Keratinocyte (primary cell): ENCODE measurements at regions not wholly inside any gene's neighbourhood (a gene's known extent, or its start where the extent isn't known, plus 50 kb on each side); places are given as distances from the start of the nearest gene placed in this dataset.

Source experiments
- DNase-seq: peaks from one replicate; pipeline ENCODE4 v3.0.0-alpha.2; 2011; ENCODE audit warnings: low read depth, missing footprints, low spot score
- FAIRE-seq: peaks from 2 replicates; lab custom pipeline; 2011; peaks lifted over from hg19 to GRCh38; lab: Jason Lieb, UNC
- H2AFZ ChIP-seq: 2 replicates; pipeline ENCODE4 v1.6.0; 2012; ENCODE audit warnings: low read length, control low read depth, inconsistent platforms; ENCODE audit not compliant: control insufficient read depth
- H3K27ac ChIP-seq: 2 replicates; pipeline ENCODE4 v1.5.1; 2011; ENCODE audit warnings: low read length; ENCODE audit not compliant: control insufficient read depth, insufficient read depth
- H3K27me3 ChIP-seq: 3 replicates; pipeline ENCODE4 v1.6.0; 2011; ENCODE audit warnings: low read length; ENCODE audit not compliant: control insufficient read depth, insufficient read depth; ENCODE audit errors: extremely low read depth
- H3K36me3 ChIP-seq, 2 experiments: 2 replicates in 1 of 2; 3 replicates in 1 of 2; pipeline ENCODE4 v1.5.1; 2011; ENCODE audit warnings: low read length in 2 of 2, mild to moderate bottlenecking in 1 of 2; ENCODE audit not compliant: control insufficient read depth in 2 of 2, insufficient read depth in 2 of 2; ENCODE audit errors: extremely low read depth in 1 of 2
- H3K4me1 ChIP-seq: 3 replicates; pipeline ENCODE4 v1.5.1; 2011; ENCODE audit warnings: low read length; ENCODE audit not compliant: control insufficient read depth, insufficient read depth; ENCODE audit errors: extremely low read depth
- H3K4me2 ChIP-seq: 3 replicates; pipeline ENCODE4 v1.6.0; 2011; ENCODE audit warnings: low read depth, low read length; ENCODE audit not compliant: control insufficient read depth, insufficient read depth; ENCODE audit errors: extremely low read depth
- H3K4me3 ChIP-seq, 3 experiments: fragments of 200-600 bp in 1 of 3; sonication (generic) in 1 of 3; 2 replicates in 2 of 3; 3 replicates in 1 of 3; pipeline ENCODE4 v1.5.1; 2011 to 2016; ENCODE audit warnings: low read length in 3 of 3, mild to moderate bottlenecking in 3 of 3, control low read depth in 2 of 3, inconsistent platforms in 1 of 3, low read depth in 1 of 3, mixed read lengths in 1 of 3, mixed run types in 1 of 3, moderate library complexity in 1 of 3; ENCODE audit not compliant: control insufficient read depth in 2 of 3, insufficient read depth in 2 of 3; ENCODE audit errors: extremely low read depth in 1 of 3
- H3K79me2 ChIP-seq: 2 replicates; pipeline ENCODE4 v1.6.0; 2012; ENCODE audit warnings: low read length; ENCODE audit not compliant: control insufficient read depth, insufficient read depth
- H3K9ac ChIP-seq: 3 replicates; pipeline ENCODE4 v1.6.0; 2011; ENCODE audit warnings: low read length; ENCODE audit not compliant: control insufficient read depth, insufficient read depth; ENCODE audit errors: extremely low read depth
- H3K9me1 ChIP-seq: 3 replicates; pipeline ENCODE4 v1.6.0; 2011; ENCODE audit warnings: low read length; ENCODE audit not compliant: control insufficient read depth, insufficient read depth; ENCODE audit errors: extremely low read depth
- H3K9me3 ChIP-seq: 2 replicates; pipeline ENCODE4 v1.5.1; 2012; ENCODE audit warnings: low read depth, low read length; ENCODE audit not compliant: control insufficient read depth
- H4K20me1 ChIP-seq: 3 replicates; pipeline ENCODE4 v1.6.0; 2011; ENCODE audit warnings: low read length; ENCODE audit not compliant: control insufficient read depth, insufficient read depth; ENCODE audit errors: extremely low read depth
- CTCF ChIP-seq, 3 experiments: IDR thresholded peaks in 1 of 3; conservative IDR thresholded peaks in 1 of 3; optimal IDR thresholded peaks in 1 of 3; 2 replicates in 2 of 3; 3 replicates in 1 of 3; pipeline versions ENCODE3 to v1.5.1; 2011; ENCODE audit warnings: low read length in 3 of 3, mild to moderate bottlenecking in 3 of 3, moderate library complexity in 2 of 3, control low read depth in 1 of 3, inconsistent platforms in 1 of 3; ENCODE audit not compliant: insufficient read depth in 2 of 3; ENCODE audit errors: extremely low read depth in 1 of 3
- EZH2 ChIP-seq: IDR thresholded peaks from one replicate; pipeline ENCODE4 v1.6.1; 2012; ENCODE audit warnings: inconsistent platforms, mild to moderate bottlenecking, low read length, moderate library complexity
- dilution Hi-C: fragments of 300-500 bp; cut with MboI; formaldehyde crosslinking; loops from one replicate; pipeline ENCODE4 v1.7.0; 2020; ENCODE audit warnings: low sequenced_read_pairs; ENCODE audit not compliant: extremely low pct_ligation_motif_present

GRCh38 chr2:22901471-22902179 is 483.4 kb upstream of the KLHL29 start:
- no peaks in the 10 kb centered on the region for H3K36me3 ChIP-seq
- no peak overlapping the region for H2AFZ ChIP-seq
- DNase-seq (no peak), FAIRE-seq (no peak)
- no peak for TF ChIP-seq EZH2
- no peak for TF ChIP-seq CTCF (optimal IDR thresholded peaks at IDR 0.05 in 1 of 3, IDR thresholded peaks at IDR 0.05 in 1 of 3, conservative IDR thresholded peaks at IDR 0.05 in 1 of 3; ENCODE audit: extremely low read depth in 1 of 3, insufficient read depth in 2 of 3, low read length in 3 of 3)
- no peaks in the 10 kb centered on the region for H3K9me1 ChIP-seq
- no peak overlapping the region for H3K9ac ChIP-seq
- H3K27me3 ChIP-seq: no peaks in the 10 kb centered on the region
- dilution Hi-C loops: no loop called here
- H3K79me2 ChIP-seq: no peaks in the 10 kb centered on the region
- no peaks in the 10 kb centered on the region for H3K9me3 ChIP-seq
- H4K20me1 ChIP-seq: no peaks in the 10 kb centered on the region
- H3K4me3 ChIP-seq: no peak overlapping the region
- no peaks in the 10 kb centered on the region for H3K4me1 ChIP-seq
- H3K27ac ChIP-seq: no peak overlapping the region
- no peak overlapping the region for H3K4me2 ChIP-seq

- no peaks in the 10 kb centered on the region for H3K27me3 ChIP-seq
- no peaks in the 10 kb centered on the region for H3K9me1 ChIP-seq
- no peak overlapping the region for H3K9ac ChIP-seq
- H3K4me2 ChIP-seq: no peak overlapping the region
- no peaks in the 10 kb centered on the region for H3K4me1 ChIP-seq
- no peak overlapping the region for H2AFZ ChIP-seq
- no peak overlapping the region for H3K27ac ChIP-seq
- dilution Hi-C loops: no loop called here
- DNase-seq (no peak), FAIRE-seq (no peak)
- no peak overlapping the region for H3K4me3 ChIP-seq
- H4K20me1 ChIP-seq: no peaks in the 10 kb centered on the region
- H3K9me3 ChIP-seq: no peaks in the 10 kb centered on the region
- H3K36me3 ChIP-seq: no peaks in the 10 kb centered on the region
- no peak for TF ChIP-seq EZH2
- no peak for TF ChIP-seq CTCF (optimal IDR thresholded peaks at IDR 0.05 in 1 of 3, IDR thresholded peaks at IDR 0.05 in 1 of 3, conservative IDR thresholded peaks at IDR 0.05 in 1 of 3; ENCODE audit: extremely low read depth in 1 of 3, insufficient read depth in 2 of 3, low read length in 3 of 3)
- H3K79me2 ChIP-seq: no peaks in the 10 kb centered on the region
These were observed 482.8 kb upstream of the KLHL29 start for GRCh38 chr2:22902180-22902550.
